IPS-NIHi11 (cell line): ENCODE measurements at regions not wholly inside any gene's neighbourhood (a gene's known extent, or its start where the extent isn't known, plus 50 kb on each side); places are given as distances from the start of the nearest gene placed in this dataset.
A peak's percentile ranks its signal among the peaks of the same experiment; 100 is the strongest.
"Not testable (repeated sequence)": the region's sequence is repeated elsewhere in the genome, so short reads cannot be mapped to it uniquely, and the experiment has no call there.

Experiments used
- DNase-seq: peaks from one replicate; pipeline ENCODE4 v3.0.0; 2012; ENCODE audit warnings: mixed read lengths, low spot score

DNA sequence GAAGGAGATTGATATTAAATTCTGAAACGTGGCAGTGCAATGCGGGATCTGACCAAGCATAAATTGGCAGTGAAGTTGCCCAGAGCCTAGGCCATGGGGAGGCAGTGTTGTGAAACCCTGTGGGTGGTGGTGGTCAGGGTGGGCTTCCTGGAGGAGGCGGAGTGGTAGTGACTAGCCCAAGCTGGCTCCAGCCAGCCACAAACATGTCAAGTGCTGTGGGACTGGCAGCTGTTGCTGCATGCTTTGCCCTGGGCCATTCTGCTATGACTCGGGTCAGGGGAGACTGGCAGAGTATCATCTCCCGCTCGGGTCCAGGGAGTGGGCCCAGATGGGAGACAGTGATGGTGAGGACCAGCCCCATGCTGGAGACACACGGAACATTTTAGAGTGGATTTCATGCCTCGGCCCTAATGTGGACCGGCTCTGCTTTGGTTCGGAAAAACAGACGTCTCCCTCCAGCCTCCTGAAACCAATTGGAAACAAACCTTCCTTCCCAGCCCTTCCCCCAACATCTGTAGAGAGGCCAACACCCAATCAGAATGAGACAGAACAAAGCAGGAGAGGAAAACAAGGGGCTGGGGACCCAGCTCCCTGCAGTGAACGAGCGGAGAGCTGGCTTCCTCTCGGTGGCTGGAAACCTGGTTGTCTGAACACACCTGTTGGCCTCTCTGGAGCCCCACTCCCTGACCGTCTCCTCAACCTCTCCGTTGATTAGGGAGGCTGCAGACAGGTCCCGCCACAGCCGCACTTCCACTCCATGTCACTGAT lies 58.2 kb downstream of the TMEM270 start:
- peak; percentile 92 for DNase-seq

DNA sequence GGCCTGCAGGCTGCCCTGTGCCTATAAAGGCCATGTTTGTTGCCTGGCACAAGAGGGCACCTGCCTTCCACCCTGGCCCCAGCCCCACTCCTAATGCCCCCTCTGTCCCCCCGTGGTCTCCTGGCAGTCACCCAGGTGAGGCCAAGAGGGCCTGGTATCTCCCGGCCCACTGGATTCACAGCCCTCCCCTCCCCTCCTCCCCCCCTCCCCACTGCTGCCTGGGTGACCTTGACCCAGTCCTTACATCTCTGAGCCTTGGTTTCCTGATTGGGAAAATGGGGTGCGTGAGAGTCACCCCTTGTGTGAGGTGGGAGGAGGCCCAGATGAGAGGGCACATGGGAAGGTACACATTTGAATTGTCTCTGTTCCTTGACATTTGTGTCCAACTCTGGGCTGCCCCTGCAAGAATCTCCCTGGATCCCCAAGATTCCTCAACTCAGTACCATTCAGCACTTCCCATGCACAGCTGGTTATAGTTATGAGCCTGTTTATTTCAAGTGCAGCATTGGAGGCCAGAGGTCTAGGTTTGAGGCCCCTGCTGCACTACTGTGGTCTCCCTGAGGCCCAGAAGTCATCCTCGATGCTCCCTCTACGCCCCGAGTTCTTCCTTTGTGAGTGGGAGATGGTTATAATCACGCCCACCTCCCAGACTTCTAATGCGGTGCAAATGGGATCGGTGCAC lies 58.9 kb downstream of the TMEM270 start:
- no peak for DNase-seq

DNA sequence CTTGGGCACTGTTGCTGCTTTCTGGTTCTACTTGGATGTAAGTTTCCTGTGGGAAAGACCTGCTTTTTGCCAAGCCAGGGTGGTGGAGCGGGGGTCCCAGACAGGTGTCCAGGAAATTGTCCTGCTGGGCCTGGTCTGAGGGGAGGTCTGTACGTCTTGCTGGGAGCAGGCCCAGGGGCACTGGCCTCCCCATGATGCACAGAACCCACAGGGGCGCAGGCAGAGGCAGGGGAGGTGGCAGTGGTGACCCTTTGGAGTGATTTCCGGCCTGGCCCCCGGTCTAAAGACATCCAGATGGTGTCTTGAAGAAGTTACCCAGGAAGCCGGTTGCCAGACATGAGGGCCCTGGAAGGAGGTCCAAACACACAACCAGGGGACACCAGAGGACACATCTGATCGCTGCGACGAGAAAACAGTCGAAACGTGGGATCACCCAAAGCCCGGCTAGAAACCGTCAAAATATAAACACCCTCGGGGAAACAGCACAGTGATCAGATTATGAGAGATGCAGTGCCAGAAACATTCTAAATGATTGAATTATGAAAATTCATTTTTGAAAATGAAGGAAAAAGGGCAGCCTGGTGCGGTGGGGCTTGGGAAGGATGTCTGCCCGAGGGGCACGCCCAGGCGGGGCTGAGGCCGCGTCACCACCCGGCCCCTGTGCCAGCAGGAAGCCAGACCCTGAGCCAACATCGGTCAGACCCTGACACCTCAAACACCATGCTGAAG lies 59.6 kb downstream of the TMEM270 start:
- no peak for DNase-seq

DNA sequence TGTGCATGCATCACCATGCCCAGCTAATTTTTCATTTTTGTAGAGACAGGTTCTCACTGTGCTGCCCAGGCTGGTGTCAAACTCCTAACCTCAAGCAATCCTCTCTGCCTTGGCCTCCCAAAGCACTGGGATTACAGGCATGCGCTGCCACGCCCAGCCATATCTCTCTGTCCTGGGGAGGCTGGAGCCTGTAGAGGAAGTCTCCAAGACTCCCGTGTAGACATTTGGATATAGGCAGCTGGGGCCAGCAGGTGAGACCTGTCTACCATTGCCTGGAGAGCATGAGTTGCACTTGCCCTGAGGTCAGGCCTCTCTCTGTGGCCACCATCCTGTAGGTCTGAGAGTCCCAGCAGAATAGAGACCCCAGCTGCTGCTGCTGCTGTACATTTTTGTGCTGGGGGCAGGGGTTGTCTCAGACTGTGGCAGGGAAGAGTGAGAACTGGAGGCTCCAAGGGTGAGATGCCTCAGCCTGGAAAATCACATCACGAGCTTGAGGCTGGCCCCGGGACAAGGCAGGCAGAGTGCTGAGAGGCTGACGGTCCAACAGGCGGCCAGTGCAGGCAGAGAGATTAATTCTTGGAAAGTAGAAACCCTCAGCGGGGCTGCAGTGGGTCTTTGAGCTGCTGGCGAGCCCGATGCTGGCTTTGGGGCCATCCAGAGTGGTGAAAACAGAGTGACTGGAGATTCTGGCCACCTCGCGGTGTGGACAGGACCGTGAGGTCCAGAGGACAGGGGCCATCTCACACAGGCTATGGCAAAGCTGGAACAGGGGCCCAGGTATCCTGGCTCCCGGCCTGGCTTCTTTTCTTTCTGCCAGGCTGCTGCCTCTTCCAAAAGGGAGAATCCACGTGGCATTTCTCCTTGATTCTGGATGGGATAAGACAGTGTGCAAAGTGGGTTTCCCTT lies 60.9 kb downstream of the TMEM270 start:
- no peak for DNase-seq

DNA sequence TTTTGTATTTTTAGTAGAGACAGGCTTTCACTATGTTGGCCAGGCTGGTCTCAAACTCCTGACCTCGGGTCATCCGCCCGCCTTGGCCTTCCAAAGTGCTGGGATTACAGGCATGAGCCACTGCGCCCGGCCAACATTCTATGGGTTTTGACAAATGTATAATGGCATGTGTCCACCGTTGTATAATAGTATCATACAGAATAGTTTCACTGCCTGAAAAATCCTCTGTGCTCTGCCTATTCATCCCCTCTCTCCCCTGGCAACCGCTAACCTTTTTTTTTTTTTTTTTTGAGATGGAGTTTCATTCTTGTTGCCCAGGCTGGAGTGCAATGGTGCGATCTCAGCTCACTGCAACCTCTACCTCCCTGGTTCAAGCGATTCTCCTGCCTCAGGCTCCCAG lies 67.7 kb downstream of the TMEM270 start:
- not testable (repeated sequence) for DNase-seq

DNA sequence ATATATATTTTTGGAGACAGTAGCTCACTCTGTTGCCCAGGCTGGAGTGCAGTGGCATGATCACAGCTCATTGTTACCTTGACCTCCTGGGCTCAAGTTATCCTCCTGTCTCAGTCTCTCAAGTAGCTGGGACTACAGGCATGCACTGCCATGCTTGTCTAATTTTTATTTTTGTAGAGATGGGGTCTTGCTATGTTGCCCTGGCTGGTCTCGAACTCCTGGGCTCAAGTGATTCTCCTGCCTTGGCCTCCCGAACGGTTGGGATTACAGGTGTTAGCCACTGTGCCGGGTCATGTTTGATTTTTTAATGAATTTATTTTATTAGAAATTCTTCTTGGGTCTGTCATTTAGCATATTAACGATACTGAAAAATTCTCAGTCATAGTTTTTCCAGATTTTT lies 70.5 kb downstream of the TMEM270 start:
- no peak for DNase-seq

DNA sequence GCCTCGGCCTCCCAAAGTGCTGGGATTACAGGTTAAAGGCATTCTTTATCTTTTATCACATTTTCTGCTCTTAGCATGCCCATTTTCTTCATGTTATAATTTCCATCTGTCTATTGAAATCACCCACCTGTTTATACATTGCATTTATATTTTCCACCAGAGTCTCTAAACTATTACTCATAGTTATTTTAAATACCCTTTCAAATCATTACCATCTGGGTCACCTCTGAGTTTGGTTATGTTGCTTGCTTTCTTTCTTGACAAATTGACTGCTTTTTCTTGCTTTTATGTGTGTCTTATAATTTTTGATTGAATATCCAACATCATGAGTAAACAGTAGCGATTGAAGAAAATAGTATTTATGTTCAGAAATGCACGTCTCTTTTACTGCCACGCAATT lies 71.4 kb downstream of the TMEM270 start:
- no peak for DNase-seq

DNA sequence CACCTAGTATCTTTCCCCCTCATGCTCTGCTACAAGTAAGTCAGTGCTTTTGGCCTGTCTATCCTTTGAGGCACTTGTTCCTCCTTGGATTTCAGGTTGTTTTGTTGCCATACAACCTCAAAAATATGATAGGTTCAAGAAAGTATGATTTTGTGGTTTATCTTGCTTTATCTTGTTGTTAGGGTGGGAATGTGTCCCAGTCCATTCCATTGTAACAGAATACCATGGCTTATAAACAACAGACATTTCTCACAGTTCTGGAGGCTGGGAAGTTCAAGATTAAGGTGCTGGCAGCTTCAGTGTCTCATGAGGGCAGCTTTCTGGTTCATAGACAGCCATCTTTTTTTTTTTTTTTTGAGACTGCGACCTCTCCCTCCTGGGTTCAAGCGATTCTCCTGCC lies 72.1 kb downstream of the TMEM270 start:
- DNase-seq, result no peak

DNA sequence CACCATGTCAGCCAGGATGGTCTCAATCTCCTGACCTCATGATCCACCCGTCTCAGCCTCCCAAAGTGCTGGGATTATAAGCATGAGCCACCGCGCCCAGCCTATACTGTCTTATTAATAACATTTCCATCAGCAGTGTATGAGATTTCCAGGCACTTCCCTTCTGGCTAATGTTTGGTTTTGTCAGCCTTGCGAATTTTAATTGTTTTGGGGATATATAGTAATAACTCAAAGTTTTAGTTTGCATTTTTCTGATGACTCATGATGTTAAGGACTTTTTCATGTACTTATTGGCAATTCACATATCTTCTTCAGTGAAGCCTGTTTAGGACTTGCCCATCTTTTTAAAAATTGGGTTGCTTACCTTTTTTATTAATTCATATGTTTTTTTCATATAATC lies 76.0 kb downstream of the TMEM270 start:
- no peak for DNase-seq

DNA sequence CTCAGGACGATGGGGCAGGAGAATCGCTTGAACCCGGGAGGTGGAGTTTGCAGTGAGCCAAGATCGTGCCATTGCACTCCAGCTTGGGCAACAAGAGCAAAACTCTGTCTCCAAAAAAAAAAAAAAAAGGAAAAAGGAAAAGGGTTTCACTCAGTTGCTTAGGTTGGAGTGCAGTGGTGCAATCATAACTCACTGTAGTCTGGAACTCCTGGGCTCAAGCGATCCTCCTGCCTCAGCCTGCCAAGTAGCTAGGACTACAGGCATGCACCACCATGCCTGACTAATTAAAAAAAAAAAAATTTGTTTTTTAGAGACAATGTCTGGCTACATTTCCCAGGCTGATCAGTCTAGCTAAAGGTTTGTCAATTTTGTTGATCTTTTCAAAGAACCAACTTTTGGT lies 76.7 kb downstream of the TMEM270 start:
- not testable (repeated sequence) for DNase-seq

DNA sequence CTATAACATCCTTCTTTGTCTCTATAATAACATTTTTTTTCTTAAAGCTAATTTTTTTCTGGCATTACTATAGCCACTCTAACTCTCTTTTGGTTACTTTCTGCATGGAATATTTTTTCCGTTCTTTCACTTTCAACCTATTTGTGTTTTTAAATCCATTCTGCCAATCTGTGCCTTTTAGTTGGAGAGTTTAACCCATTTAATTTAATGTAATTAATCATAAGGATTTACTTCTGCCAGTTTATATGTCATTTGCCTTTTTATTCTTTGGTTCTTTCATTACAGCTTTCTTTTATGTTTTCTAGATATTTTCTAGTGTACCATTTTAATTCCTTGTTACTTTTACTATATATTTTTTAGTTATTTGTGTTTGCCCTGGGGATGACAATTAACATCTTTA lies 78.6 kb downstream of the TMEM270 start:
- no peak for DNase-seq

DNA sequence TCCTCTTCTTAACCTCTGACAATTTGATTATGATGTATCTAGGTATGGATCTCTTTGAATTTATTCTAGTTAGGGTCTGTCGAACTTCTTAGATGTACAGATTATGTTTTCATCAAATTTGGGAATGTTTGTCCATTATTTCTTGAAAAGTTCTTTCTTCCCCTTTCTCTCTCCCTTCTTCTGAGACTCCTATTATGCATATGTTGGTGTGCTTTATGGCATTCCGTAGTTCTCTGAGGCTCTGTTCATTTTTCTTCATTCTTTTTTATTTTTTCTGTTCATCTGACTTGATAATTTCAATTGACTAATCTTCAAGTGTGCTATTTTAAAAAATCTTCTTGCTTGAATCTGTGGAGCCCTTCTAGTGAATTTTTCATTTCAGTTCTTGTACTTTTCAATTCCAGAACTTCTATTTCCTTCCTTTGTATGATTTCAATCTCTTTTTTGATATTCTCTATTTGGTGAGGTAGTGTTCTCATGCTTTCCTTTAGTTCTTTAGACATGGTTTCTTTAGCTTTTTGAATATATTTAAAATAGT lies 79.8 kb downstream of the TMEM270 start:
- DNase-seq, result no peak

DNA sequence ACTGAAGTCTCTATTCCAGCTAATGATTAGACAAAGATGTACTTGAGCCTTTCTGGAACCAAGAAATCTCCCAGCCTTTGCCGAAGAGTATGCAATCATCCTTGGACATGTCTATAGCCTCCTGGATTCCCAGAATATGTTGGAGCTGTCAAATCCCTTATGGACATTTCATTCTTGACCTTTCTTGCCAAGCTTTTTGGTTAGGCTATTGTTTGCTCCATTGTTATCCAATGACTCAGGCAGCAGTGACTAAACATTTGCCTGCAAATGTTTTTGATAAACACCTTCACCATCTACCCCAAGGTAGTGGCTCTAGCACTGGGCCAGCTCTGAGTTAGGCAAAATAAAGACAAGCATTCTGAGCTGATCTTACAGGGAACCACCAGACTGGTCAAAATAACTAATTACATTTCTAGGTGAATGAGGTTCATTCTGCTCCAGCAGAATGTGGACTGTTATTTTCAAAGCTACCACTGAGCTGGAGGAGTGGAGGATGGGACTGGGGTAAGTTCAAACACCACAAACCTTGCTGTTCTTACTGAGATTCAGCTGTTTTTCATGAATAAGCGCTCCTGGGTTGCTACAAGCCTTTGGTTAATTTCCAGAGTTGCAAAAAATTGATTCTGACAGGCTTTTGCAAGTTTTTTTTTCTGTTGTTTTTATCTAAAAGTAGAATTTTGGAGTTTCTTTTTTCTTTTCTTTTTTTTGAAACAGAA lies 81.0 kb downstream of the TMEM270 start:
- DNase-seq, result no peak

DNA sequence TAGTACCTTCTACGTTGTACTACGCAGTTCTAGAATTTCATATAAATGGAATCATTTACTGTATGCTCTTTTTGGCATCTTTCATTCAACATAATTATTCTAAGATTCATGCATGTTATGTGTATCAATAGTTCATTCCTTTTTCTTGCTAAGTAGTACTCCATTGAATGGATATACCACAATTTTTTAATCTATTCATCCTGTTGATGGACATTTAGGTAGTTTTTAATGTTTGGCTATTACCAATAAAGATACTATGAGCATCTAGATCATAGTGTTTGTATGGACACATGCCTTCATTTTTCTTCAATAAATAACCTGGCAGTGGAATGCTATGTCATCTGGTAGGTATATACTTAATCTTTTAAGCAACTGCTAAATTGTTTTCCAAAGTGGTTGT lies 83.0 kb upstream of the ELN start:
- no peak for DNase-seq

DNA sequence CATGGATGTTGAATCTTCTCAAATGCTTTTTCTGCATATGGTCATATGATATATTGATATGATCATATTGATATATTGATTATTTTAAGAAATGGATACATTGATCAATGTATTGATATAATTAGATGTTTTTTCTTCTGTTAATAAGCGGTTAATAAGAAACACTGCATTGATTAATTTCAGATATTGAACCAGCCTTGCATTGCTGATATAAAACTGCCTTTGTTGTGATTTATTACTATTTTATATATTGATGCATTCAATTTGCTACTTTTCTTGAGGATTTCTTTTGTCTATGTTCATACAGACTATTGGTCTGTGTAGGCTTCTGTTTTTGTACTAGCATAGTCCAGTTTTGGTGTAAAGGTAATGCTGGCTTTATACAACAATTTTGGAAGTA lies 79.7 kb upstream of the ELN start:
- no peak for DNase-seq

DNA sequence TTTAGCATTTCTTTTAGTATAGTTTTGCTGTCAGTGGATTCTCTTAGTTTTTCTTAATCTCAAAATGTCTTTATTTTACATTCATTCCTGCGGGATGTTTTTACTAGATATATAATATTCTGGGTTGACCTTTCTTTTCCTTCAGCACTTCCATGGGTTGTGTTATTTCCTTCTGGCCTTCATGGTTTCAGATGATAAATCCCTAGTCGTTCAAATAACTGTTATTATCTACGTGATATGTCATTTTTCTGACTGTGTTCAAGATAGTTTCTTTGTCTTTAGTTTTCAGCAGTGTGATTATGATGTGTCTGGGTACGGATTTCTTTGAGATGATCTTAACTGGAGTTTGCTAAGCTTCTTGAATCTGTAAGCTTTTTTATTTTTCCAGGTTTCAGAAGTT lies 75.7 kb upstream of the ELN start:
- no peak for DNase-seq

DNA sequence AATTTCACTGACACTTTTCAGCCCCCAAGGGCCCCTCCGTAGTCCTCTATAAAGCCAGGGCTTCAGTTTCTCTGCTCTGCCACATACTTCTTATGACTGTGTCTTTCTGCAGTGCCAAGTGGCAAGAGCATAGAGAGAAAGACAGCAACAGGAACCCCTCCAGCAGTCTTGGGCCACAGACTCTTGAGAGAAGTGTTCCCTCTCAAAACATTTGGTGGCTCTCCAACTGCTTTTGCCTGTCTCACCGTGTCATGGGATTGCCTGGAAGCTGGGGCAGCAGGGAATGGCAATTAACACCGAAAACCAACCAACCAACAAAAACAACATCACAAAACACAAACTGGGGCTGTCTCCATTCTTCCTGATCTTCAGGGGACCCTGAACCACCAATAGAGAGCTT lies 73.8 kb upstream of the ELN start:
- DNase-seq, result no peak

DNA sequence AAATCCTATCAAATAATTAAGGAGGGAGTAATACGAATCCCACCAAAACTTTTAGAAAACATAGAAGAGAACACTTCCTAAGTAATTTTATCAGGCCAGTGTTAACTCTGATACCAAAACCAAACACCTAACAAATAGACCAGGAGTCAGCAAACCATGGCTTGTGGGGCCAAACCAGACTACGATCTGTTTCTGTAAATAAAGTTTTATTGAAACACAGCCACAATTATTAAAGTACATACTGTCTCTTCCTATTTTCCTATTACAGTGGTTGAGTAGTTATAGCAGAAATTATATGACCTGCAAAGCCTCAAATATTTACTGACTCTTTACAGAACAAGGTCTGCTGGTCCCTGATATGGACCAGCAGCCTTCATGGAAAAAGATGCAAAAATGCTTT lies 73.1 kb upstream of the ELN start:
- DNase-seq, result no peak

DNA sequence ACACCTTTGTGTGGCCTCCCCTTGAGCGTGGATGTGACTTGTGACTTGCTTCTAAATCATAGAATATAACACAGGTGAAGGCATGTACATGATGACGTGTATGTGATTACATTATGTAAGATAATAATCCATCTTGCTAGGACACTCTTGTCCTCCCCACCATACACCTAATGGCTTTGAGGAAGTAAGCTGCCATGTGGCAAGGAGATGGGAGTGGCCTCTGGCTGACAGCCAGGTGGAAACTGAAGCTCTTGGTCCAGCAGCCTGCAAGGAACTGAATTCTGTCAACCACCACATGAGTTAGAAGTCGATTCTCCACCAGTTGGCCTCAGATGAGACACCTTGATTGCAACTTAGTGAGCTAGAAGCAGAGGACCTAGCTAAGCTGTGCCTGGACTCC lies 67.4 kb upstream of the ELN start:
- DNase-seq, result no peak

DNA sequence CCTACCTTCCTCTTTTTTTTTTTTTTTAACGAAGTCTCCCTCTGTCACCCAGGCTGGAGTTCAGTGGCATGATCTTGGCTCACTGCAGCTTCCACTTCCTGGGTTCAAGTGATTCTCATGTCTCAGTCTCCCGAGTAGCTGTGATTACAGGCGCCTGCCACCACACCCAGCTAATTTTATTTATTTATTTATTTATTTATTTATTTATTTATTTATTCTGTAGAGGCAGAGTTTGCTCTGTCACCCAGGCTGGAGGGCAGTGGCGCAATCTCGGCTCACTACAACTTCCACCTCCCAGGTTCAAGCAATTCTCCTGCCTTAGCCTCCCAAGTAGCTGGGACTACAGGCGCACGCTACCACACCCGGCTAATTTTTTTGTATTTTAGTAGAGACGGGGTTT lies 66.0 kb upstream of the ELN start:
- DNase-seq, result not testable (repeated sequence)

DNA sequence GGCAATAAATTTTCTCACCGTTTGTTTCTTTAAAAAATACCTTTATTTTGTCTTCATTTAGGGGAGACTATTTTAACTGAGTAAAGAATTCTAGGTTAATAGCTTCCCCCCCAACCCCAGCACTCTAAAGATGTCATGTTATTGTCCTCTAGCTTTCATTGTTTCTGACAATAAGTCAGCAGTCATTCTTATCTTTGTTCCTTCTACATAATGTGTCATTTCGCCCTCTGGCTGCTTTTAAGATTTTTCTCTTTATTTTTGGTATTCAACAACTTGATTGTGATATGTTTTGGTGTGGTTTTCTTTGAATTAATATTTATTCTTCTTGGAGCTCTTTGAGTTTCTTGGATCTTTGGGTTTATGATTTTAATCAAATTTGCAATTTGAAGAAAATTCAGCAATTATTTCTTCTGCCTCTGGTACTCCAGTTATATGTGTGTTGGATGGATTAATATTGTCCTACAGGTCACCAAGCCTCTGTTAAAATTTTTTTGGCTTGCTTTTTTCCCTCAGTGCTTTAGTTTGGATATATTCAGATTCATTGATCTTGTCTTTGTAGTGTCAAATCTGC lies 64.6 kb upstream of the ELN start:
- no peak for DNase-seq
